OCI-LY7 (cell line): ENCODE measurements at regions not wholly inside any gene's neighbourhood (a gene's known extent, or its start where the extent isn't known, plus 50 kb on each side); places are given as distances from the start of the nearest gene placed in this dataset.

Experiments
- BruUV-seq: library from RNA; stranded (reverse); fragments of 400-500 nt; replicated peaks from 2 replicates; lab custom pipeline; 2021; lab: Mats Ljungman, UMichigan
- CTCF ChIA-PET: fragments of 300-600 bp; sonication (Branson Sonifier 250); formaldehyde crosslinking; loops from one replicate; lab custom pipeline; 2022; ENCODE audit warnings: antibody characterized with exemption; ENCODE audit not compliant: unreplicated experiment; lab: Charles Lee
- POLR2A ChIA-PET: fragments of 300-600 bp; sonication (Branson Sonifier 250); formaldehyde crosslinking; loops from one replicate; lab custom pipeline; 2022; ENCODE audit warnings: antibody characterized with exemption; lab: Charles Lee
- DNase-seq: peaks from one replicate; pipeline ENCODE4 v3.0.0-alpha.2; 2015; ENCODE audit warnings: low spot score
- H2AFZ ChIP-seq: fragments of 200-600 bp; sonication (generic), shearing (Covaris generic); 2 replicates; pipeline ENCODE4 v1.6.1; 2014; ENCODE audit warnings: mild to moderate bottlenecking, antibody characterized with exemption, low read length, moderate library complexity
- H3K27ac ChIP-seq: fragments of 200-600 bp; sonication (generic); 2 replicates; pipeline ENCODE4 v1.5.1; 2014; ENCODE audit warnings: mixed run types, low read depth, mild to moderate bottlenecking, moderate library complexity, low read length, inconsistent platforms; ENCODE audit not compliant: poor library complexity, severe bottlenecking
- H3K36me3 ChIP-seq: fragments of 200-600 bp; sonication (generic); 2 replicates; pipeline ENCODE4 v1.6.1; 2014; ENCODE audit warnings: mild to moderate bottlenecking, antibody characterized with exemption, low read length, moderate library complexity, mixed read lengths; ENCODE audit not compliant: insufficient read depth
- H3K4me1 ChIP-seq: fragments of 200-600 bp; sonication (generic); 2 replicates; pipeline ENCODE4 v1.5.1; 2014; ENCODE audit warnings: mild to moderate bottlenecking, low read length; ENCODE audit not compliant: insufficient read depth, poor library complexity, severe bottlenecking
- H3K4me2 ChIP-seq: fragments of 200-600 bp; sonication (generic); 2 replicates; pipeline ENCODE4 v1.6.1; 2014; ENCODE audit warnings: mild to moderate bottlenecking, low read length
- H3K4me3 ChIP-seq: fragments of 200-600 bp; sonication (generic); 2 replicates; pipeline ENCODE4 v1.5.1; 2014; ENCODE audit warnings: mild to moderate bottlenecking, low read depth, low read length; ENCODE audit not compliant: poor library complexity, severe bottlenecking
- H3K79me2 ChIP-seq: fragments of 200-600 bp; sonication (generic); 2 replicates; pipeline ENCODE4 v1.6.1; 2016; ENCODE audit warnings: low read depth, mild to moderate bottlenecking, low read length, moderate library complexity, mixed read lengths; ENCODE audit not compliant: insufficient read depth
- H3K9me2 ChIP-seq: fragments of 200-600 bp; sonication (generic); 2 replicates; pipeline ENCODE4 v1.6.1; 2016; ENCODE audit warnings: mild to moderate bottlenecking, low read length, mixed read lengths; ENCODE audit not compliant: insufficient read depth
- H3K9me3 ChIP-seq: fragments of 200-600 bp; sonication (generic); 2 replicates; pipeline ENCODE4 v1.6.1; 2014; ENCODE audit warnings: mild to moderate bottlenecking, mixed run types, low read length, mixed read lengths
- H4K20me1 ChIP-seq: fragments of 200-600 bp; sonication (generic); 2 replicates; pipeline ENCODE4 v1.6.1; 2014; ENCODE audit warnings: mild to moderate bottlenecking, antibody characterized with exemption, low read length, moderate library complexity, mixed read lengths; ENCODE audit not compliant: insufficient read depth
- EZH2phosphoT487 ChIP-seq: fragments of 200-600 bp; sonication (generic); IDR thresholded peaks from 2 replicates; pipeline ENCODE4 v1.6.1; 2018; ENCODE audit warnings: low read depth, borderline replicate concordance, mild to moderate bottlenecking, mixed run types, antibody characterized with exemption, low read length, moderate library complexity, mixed read lengths
- intact Hi-C: fragments of 100-400 bp; cut with micrococcal nuclease; formaldehyde crosslinking; loops from one replicate; pipeline ENCODE4 v1.10.0; 2022; ENCODE audit not compliant: unreplicated experiment
- TF ChIP-seq, protein P1 (sequence below): fragments of 200-600 bp; sonication (generic); conservative IDR thresholded peaks from 2 replicates; pipeline ENCODE4 v1.5.1; 2014; ENCODE audit warnings: mild to moderate bottlenecking, antibody characterized with exemption, low read length, moderate library complexity, mixed read lengths

DNA sequence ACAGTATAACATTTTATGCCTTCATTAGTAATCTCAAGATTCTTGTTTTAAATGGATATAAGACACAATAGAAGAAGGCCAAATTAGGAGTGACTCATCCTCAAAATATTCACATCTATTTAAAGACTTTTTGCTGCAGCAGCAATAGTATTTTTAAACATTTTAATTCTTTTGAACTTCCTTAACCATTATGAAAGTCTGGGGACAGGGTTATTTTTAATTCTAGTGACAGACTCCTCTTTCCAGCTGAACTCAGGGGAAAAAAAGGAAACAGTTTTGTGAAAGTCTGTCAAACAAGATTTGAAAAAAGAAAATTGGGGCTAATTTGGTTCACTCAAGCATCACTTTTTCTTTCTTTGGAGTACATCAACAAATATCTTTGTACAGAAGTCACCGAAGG is 541.8 kb downstream of the NUP35 start:
- intact Hi-C loops: no loop called here
- POLR2A ChIA-PET: no interaction called here
- no peak overlapping the region for H3K4me3 ChIP-seq
- no peaks in the 10 kb centered on the region for H3K79me2 ChIP-seq
- H3K9me3 ChIP-seq: no peaks in the 10 kb centered on the region
- no peaks in the 10 kb centered on the region for H3K4me1 ChIP-seq
- H3K36me3 ChIP-seq: no peaks in the 10 kb centered on the region
- H3K9me2 ChIP-seq: no peaks in the 10 kb centered on the region
- no peak overlapping the region for H3K4me2 ChIP-seq
- no peaks in the 10 kb centered on the region for H4K20me1 ChIP-seq
- H2AFZ ChIP-seq: no peak overlapping the region
- TF ChIP-seq EZH2phosphoT487: no peak
- TF ChIP-seq, protein P1, sequence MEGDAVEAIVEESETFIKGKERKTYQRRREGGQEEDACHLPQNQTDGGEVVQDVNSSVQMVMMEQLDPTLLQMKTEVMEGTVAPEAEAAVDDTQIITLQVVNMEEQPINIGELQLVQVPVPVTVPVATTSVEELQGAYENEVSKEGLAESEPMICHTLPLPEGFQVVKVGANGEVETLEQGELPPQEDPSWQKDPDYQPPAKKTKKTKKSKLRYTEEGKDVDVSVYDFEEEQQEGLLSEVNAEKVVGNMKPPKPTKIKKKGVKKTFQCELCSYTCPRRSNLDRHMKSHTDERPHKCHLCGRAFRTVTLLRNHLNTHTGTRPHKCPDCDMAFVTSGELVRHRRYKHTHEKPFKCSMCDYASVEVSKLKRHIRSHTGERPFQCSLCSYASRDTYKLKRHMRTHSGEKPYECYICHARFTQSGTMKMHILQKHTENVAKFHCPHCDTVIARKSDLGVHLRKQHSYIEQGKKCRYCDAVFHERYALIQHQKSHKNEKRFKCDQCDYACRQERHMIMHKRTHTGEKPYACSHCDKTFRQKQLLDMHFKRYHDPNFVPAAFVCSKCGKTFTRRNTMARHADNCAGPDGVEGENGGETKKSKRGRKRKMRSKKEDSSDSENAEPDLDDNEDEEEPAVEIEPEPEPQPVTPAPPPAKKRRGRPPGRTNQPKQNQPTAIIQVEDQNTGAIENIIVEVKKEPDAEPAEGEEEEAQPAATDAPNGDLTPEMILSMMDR: no peak
- BruUV-seq: no TSS peak
- CTCF ChIA-PET: no interaction called here
- no peak for DNase-seq
- no peak overlapping the region for H3K27ac ChIP-seq

DNA sequence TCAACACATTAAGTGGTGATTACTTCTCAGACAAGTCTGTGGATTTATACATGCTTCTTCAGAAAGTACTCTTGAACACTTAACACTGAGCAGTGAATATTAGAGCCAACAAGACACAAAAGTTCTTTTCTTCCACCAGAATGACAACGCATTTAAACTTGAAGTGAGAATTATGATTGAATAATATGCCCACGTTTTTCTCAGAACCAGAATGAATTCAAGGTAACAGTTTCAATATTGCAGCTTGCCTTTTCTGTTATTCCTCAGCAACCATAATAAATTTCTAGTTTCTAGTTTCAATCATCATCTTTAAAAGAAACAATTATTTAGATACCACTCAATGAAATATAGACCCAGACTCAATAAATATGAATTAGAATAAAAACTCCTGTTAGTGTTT is 547.0 kb downstream of the NUP35 start:
- Histone ChIP-seq H3K4me1 (no peaks in the 10 kb centered on the region), H2AFZ (no peak overlapping the region), H3K9me2 (no peaks in the 10 kb centered on the region; the same call in 1 of the 2 replicates), H3K27ac (no peak overlapping the region), H3K9me3 (no peaks in the 10 kb centered on the region), H4K20me1 (no peaks in the 10 kb centered on the region), H3K36me3 (no peaks in the 10 kb centered on the region), H3K79me2 (no peaks in the 10 kb centered on the region), H3K4me3 (no peak overlapping the region), H3K4me2 (no peak overlapping the region)
- TF ChIP-seq, protein P1: no peak
- no peak for TF ChIP-seq EZH2phosphoT487
- intact Hi-C loops: no loop called here
- BruUV-seq: no TSS peak
- CTCF ChIA-PET: no interaction called here
- POLR2A ChIA-PET: interaction anchor here (0.5 kb wide), 1 partner anchor 1377 kb away, joined by 3 read pairs; no protein-coding TSS in a partner anchor
- no peak for DNase-seq

DNA sequence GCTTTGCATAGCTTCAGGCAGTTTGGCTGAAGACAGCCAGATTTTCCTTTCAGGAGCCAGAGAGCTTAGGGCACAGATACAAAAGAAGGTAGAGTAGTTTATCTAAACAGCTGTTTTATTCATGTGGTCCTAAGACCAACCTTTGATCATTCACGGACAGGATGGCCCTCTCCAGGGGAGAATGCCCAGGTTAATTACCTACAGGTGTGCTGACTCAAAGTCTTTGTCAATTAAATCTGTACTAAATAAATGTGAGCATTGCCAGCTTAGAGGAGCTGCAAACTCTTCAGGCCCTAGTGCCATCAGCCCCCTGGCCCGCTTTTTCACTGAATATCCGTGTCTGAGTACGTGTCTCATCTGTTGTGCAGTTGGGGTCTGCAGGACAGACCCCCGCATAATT is 554.7 kb downstream of the NUP35 start:
- Histone ChIP-seq H3K4me1 (no peaks in the 10 kb centered on the region), H3K4me2 (no peak overlapping the region), H3K27ac (no peak overlapping the region), H3K9me3 (no peaks in the 10 kb centered on the region), H3K4me3 (no peak overlapping the region), H3K9me2 (no peaks in the 10 kb centered on the region), H2AFZ (no peak overlapping the region), H4K20me1 (no peaks in the 10 kb centered on the region), H3K79me2 (no peaks in the 10 kb centered on the region), H3K36me3 (no peaks in the 10 kb centered on the region)
- intact Hi-C loops: no loop called here
- POLR2A ChIA-PET: interaction anchor here (1.6 kb wide), 1 partner anchor 41 kb away, joined by 4 read pairs; no protein-coding TSS in a partner anchor
- BruUV-seq: no TSS peak
- CTCF ChIA-PET: no interaction called here
- DNase-seq: no peak
- TF ChIP-seq, protein P1: no peak
- no peak for TF ChIP-seq EZH2phosphoT487
